Lower leg skin (tissue), 3 donors: ENCODE measurements at regions not wholly inside any gene's neighbourhood (a gene's known extent, or its start where the extent isn't known, plus 50 kb on each side); places are given as distances from the start of the nearest gene placed in this dataset.

Experiments
- CTCF ChIP-seq, 3 donors: fragments of 450-650 bp; IDR thresholded peaks; one replicate each; pipeline ENCODE4 v1.5.1; 2016; ENCODE audit warnings: antibody characterized with exemption in 3 of 3, mild to moderate bottlenecking in 3 of 3, moderate library complexity in 2 of 3
- POLR2A ChIP-seq, 2 donors: fragments of 450-650 bp; IDR thresholded peaks; one replicate each; pipeline ENCODE4 v1.6.1; 2016 to 2017; ENCODE audit warnings: antibody characterized with exemption in 2 of 2, mild to moderate bottlenecking in 1 of 2, moderate library complexity in 1 of 2

GRCh38 chr12:63400718-63401117, 249.7 kb upstream of the AVPR1A start:
- TF ChIP-seq POLR2A (IDR thresholded peaks at IDR 0.05) (no peak), CTCF (IDR thresholded peaks at IDR 0.05) (no peak)
